ENCODE measurements at regions not wholly inside any gene's neighbourhood (a gene's known extent, or its start where the extent isn't known, plus 50 kb on each side); places are given as distances from the start of the nearest gene placed in this dataset.

DNA sequence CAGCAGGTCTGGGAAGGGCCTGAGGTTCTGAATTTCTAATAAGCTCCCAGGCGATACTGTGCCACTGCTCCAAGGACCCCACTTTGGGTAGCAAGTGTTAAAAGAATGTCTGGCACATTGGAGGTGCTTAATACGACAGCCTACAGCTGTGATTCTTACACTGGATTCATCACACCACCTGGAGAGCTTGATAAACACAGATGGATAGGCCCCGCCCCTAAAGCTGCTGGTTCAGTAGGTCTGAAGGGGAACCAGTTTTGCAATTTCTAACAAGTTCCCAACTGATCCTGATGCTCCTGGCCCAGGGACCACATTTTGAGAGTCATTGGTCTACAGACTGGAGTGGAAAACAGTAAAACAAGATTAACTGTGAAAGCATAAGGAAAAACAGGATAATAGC lies 124.8 kb upstream of the ST8SIA2 start:
- Histone ChIP-seq H2BK15ac (ENCODE audit: low read depth, low read length) (no peak overlapping the region), H4K8ac (ENCODE audit: low read depth in 2 of 2, low read length in 2 of 2) (no peak overlapping the region), H3K4me1 (ENCODE audit: control insufficient read depth, insufficient read depth, low read length) (no peaks in the 10 kb centered on the region), H3K9me3 (ENCODE audit: control insufficient read depth, insufficient read depth, low read length) (peaks cover 11% of the 10 kb centered on the region), H3K4me3 (ENCODE audit: insufficient read depth, low read depth, low read length) (no peak overlapping the region), H2BK120ac (ENCODE audit: low read depth, low read length) (no peak overlapping the region), H4K5ac (ENCODE audit: low read depth, low read length) (no peak overlapping the region), H3K18ac (ENCODE audit: low read depth, low read length) (no peak overlapping the region), H2BK5ac (ENCODE audit: low read depth, low read length, poor library complexity, severe bottlenecking) (no peak overlapping the region), H2AK5ac (ENCODE audit: low read depth, low read length) (no peak overlapping the region), H3K23ac (ENCODE audit: low read depth, low read length) (no peak overlapping the region), H2AK9ac (replicated peaks; ENCODE audit: low read depth, low read length, poor library complexity) (no peak overlapping the region), H3K27me3 (ENCODE audit: control insufficient read depth, insufficient read depth, low read length) (no peaks in the 10 kb centered on the region), H3K4ac (ENCODE audit: low read depth, low read length) (no peak overlapping the region), H2AFZ (replicated peaks; ENCODE audit: low read length, poor library complexity) (no peak overlapping the region), H3K9ac (ENCODE audit: low read depth, low read length) (no peak overlapping the region), H4K91ac (ENCODE audit: insufficient read depth, low read depth, low read length) (no peak overlapping the region), H3K9me1 (ENCODE audit: insufficient read depth, low read length) (no peaks in the 10 kb centered on the region), H3K56ac (ENCODE audit: extremely low read depth, insufficient read depth, low read length) (no peak overlapping the region), H3K36me3 (ENCODE audit: control insufficient read depth, insufficient read depth, low read length) (no peaks in the 10 kb centered on the region), H4K20me1 (ENCODE audit: insufficient read depth, low read length) (no peaks in the 10 kb centered on the region), H3K79me1 (ENCODE audit: low read depth in 1 of 2, low read length in 2 of 2) (no peaks in the 10 kb centered on the region), H3K27ac (ENCODE audit: insufficient read depth, low read length) (no peak overlapping the region), H3K14ac (replicated peaks; ENCODE audit: low read depth, low read length) (no peak overlapping the region), H2BK20ac (ENCODE audit: low read depth, low read length) (no peak overlapping the region), H3K4me2 (ENCODE audit: low read depth, low read length) (no peak overlapping the region)
- TF ChIP-seq RAD21 (IDR thresholded peaks at IDR 0.05; ENCODE audit: low read length) (no peak), MAZ (IDR thresholded peaks at IDR 0.05; ENCODE audit: borderline replicate concordance, low read depth, low read length) (no peak), RCOR1 (IDR thresholded peaks at IDR 0.05; ENCODE audit: insufficient replicate concordance, low read length) (no peak), POLR2A (IDR thresholded peaks at IDR 0.05; ENCODE audit: low read depth, low read length) (no peak), MAFK (IDR thresholded peaks at IDR 0.05; ENCODE audit: low read depth, low read length) (no peak), FOS (IDR thresholded peaks at IDR 0.05; ENCODE audit: low read depth, low read length) (no peak)
- TF ChIP-seq, protein P1, sequence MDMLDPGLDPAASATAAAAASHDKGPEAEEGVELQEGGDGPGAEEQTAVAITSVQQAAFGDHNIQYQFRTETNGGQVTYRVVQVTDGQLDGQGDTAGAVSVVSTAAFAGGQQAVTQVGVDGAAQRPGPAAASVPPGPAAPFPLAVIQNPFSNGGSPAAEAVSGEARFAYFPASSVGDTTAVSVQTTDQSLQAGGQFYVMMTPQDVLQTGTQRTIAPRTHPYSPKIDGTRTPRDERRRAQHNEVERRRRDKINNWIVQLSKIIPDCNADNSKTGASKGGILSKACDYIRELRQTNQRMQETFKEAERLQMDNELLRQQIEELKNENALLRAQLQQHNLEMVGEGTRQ (IDR thresholded peaks at IDR 0.05; ENCODE audit: low read depth, low read length), result no peak
- in situ Hi-C loops (cut with MboI; ENCODE audit: low sequenced_read_pairs) (no loop called here), intact Hi-C loops (cut with micrococcal nuclease) (no loop called here), dilution Hi-C loops (cut with HindIII; ENCODE audit: low sequenced_read_pairs, unreplicated experiment) (no loop called here)
- no peak for ATAC-seq (ENCODE audit: low read depth)
- BruUV-seq (replicated peaks), result no TSS peak
- WGBS, 2 experiments (ENCODE audit: extremely low coverage in 2 of 2, insufficient read length in 1 of 2), result no CpG with 5 or more reads among the region's 3 CpGs
- ChIA-PET POLR2A (ENCODE audit: unreplicated experiment) (no interaction called here), CTCF (no interaction called here)
- no peak for DNase-seq

All from IMR-90 (cell line).